ENCODE measurements at regions not wholly inside any gene's neighbourhood (a gene's known extent, or its start where the extent isn't known, plus 50 kb on each side); places are given as distances from the start of the nearest gene placed in this dataset.

DNA sequence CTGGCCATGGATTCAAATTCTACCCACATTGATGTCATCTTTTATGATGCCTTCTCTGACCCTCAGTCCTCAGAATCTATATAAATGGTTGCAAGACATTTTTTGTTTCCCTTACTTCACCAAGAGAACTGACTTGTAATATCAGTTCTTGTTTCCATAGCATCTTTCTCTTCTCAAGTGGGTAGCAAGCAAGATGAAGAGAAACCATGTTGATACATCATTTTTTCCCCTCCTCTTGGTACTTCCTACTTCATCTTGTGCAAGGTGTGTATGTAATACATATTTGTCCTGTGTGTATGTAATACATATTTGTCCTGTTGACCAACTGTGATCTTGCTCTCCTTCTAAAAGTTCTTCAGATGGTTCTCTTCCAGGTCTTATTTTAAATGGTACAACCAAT lies 348.6 kb downstream of the PTEN start:
- no peaks in the 10 kb centered on the region for H3K9me3 ChIP-seq
- H3K27ac ChIP-seq = no peak overlapping the region
- TF ChIP-seq, protein P1, sequence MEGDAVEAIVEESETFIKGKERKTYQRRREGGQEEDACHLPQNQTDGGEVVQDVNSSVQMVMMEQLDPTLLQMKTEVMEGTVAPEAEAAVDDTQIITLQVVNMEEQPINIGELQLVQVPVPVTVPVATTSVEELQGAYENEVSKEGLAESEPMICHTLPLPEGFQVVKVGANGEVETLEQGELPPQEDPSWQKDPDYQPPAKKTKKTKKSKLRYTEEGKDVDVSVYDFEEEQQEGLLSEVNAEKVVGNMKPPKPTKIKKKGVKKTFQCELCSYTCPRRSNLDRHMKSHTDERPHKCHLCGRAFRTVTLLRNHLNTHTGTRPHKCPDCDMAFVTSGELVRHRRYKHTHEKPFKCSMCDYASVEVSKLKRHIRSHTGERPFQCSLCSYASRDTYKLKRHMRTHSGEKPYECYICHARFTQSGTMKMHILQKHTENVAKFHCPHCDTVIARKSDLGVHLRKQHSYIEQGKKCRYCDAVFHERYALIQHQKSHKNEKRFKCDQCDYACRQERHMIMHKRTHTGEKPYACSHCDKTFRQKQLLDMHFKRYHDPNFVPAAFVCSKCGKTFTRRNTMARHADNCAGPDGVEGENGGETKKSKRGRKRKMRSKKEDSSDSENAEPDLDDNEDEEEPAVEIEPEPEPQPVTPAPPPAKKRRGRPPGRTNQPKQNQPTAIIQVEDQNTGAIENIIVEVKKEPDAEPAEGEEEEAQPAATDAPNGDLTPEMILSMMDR (IDR thresholded peaks at IDR 0.05) = no peak
- no peaks in the 10 kb centered on the region for H3K27me3 ChIP-seq
- H3K36me3 ChIP-seq = no peaks in the 10 kb centered on the region
- H3K4me1 ChIP-seq (ENCODE audit: control insufficient read depth in 1 of 2, insufficient read depth in 1 of 2, low read depth in 1 of 2, low read length in 1 of 2) = no peaks in the 10 kb centered on the region
- H3K4me3 ChIP-seq (ENCODE audit: low read depth in 1 of 2, low read length in 1 of 2) = no peak overlapping the region

DNA sequence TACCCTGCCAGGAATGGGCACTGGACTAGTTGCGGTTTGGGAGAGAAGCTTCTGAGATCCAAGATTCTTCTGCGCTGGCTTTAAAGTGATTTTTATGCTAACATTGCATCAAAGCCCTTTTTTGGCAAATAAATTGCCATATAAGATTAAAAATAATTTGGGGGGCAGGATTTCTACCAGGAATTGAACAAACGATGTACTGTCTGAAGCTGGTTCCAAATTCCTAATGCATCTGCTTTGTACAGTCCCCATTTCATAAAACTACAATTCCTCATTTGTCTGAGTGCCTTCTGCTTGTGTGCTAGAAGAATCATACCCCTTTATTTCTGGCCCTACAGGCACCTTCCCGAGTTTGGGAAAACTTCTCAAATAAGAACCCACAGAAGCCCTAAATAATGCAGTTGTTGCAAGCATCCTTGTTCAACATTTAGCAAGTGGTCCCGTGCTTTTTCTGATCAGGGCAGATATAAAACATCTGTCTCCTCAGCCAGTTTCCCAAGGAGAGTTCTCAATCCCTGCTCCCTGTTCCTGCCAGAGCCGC lies 349.7 kb downstream of the PTEN start:
- TF ChIP-seq, protein P1 (IDR thresholded peaks at IDR 0.05) = no peak
- Histone ChIP-seq H3K9me3 (no peaks in the 10 kb centered on the region), H3K4me1 (ENCODE audit: control insufficient read depth in 1 of 2, insufficient read depth in 1 of 2, low read depth in 1 of 2, low read length in 1 of 2) (no peaks in the 10 kb centered on the region), H3K36me3 (no peaks in the 10 kb centered on the region), H3K4me3 (ENCODE audit: low read depth in 1 of 2, low read length in 1 of 2) (no peak overlapping the region), H3K27ac (no peak overlapping the region), H3K27me3 (no peaks in the 10 kb centered on the region)

DNA sequence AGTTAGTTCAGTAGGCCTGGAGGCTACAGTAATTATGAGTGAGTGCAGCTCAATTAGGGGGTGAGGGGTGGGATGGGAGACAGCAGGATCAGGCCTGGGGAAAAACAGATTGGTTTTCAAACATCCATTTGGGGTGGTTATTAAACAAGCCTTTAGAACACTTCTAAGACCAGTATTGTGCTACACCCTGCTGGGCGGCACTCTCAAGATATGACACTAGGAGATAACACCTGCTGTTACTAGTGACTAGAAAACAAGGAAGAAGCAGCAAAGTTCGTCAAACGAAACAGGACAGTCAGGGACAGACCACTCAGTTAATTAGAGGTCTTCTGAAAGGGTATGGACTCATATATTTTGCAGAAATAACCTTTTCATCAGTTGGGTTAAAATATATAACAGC lies 353.6 kb downstream of the PTEN start:
- H3K27me3 ChIP-seq = no peaks in the 10 kb centered on the region
- no peaks in the 10 kb centered on the region for H3K36me3 ChIP-seq
- H3K4me3 ChIP-seq (ENCODE audit: low read depth in 1 of 2, low read length in 1 of 2) = no peak overlapping the region
- peaks cover 0 to 13% of the 10 kb centered on the region in 2 experiments for H3K4me1 ChIP-seq (ENCODE audit: control insufficient read depth in 1 of 2, insufficient read depth in 1 of 2, low read depth in 1 of 2, low read length in 1 of 2)
- no peaks in the 10 kb centered on the region for H3K9me3 ChIP-seq
- TF ChIP-seq, protein P1 (IDR thresholded peaks at IDR 0.05) = no peak
- H3K27ac ChIP-seq = no peak overlapping the region

DNA sequence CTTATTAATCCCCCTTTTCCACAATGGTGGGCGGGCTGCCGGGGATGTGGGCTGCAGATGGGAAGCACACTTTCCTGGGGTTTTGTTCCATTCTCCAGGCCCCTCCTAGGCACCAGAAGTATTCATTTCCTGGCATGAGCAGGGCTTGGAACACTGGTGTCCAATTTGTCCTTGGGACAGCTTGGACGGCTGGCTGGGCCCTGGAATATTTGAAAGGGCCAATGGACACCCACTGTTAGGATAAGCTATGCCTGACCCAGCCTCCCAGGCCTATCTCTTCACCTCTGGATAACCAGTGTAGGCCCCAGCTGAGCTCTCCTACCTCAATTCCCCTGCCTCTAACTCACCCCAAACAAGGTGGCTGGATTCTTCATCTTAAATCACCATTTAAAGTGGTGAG lies 354.9 kb downstream of the PTEN start:
- Histone ChIP-seq H3K9me3 (no peaks in the 10 kb centered on the region), H3K27me3 (no peaks in the 10 kb centered on the region), H3K27ac (no peak overlapping the region), H3K36me3 (no peaks in the 10 kb centered on the region), H3K4me1 (ENCODE audit: control insufficient read depth in 1 of 2, insufficient read depth in 1 of 2, low read depth in 1 of 2, low read length in 1 of 2) (peaks cover 0 to 13% of the 10 kb centered on the region in 2 experiments), H3K4me3 (ENCODE audit: low read depth in 1 of 2, low read length in 1 of 2) (no peak overlapping the region)
- TF ChIP-seq, protein P1 (IDR thresholded peaks at IDR 0.05) = no peak

DNA sequence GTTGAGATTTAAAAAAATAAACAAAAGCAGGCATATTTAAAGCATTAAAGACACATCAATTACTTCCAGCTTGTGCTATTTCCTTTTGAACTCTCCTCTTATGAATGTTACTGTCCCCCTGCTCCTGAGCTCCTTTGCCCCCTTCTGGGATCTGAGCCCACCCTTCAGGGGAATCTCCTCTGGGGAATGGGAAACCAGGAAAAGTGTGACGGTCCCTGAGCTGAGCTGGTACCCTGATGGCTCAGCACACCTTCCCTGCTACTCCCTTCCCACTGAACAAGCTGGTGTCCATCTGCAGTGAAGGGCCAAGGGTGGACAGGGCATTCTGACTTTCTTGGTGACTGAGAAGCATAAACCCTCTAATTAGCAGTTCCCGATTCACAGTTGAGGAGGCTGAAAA lies 356.3 kb downstream of the PTEN start:
- H3K9me3 ChIP-seq = no peaks in the 10 kb centered on the region
- TF ChIP-seq, protein P1 (IDR thresholded peaks at IDR 0.05) = no peak
- H3K36me3 ChIP-seq = no peaks in the 10 kb centered on the region
- no peak overlapping the region for H3K4me3 ChIP-seq (ENCODE audit: low read depth in 1 of 2, low read length in 1 of 2)
- H3K4me1 ChIP-seq (ENCODE audit: control insufficient read depth in 1 of 2, insufficient read depth in 1 of 2, low read depth in 1 of 2, low read length in 1 of 2) = peaks cover 0 to 13% of the 10 kb centered on the region in 2 experiments
- H3K27ac ChIP-seq = peak overlapping the region; percentile 43
- no peaks in the 10 kb centered on the region for H3K27me3 ChIP-seq
